LNCaP clone FGC (cell line): ENCODE measurements at regions not wholly inside any gene's neighbourhood (a gene's known extent, or its start where the extent isn't known, plus 50 kb on each side); places are given as distances from the start of the nearest gene placed in this dataset.

Experiments
- DNase-seq: peaks from one replicate; pipeline ENCODE4 v3.0.0-alpha.2; 2011; ENCODE audit warnings: low read depth
- H3K4me3 ChIP-seq: 2 replicates; pipeline ENCODE4 v1.5.1; 2011; ENCODE audit warnings: mild to moderate bottlenecking, low read depth, low read length, control low read depth
- CTCF ChIP-seq: IDR thresholded peaks from 2 replicates; pipeline ENCODE4 v1.5.1; 2012; ENCODE audit warnings: mild to moderate bottlenecking; ENCODE audit not compliant: control insufficient read depth, insufficient read depth; ENCODE audit errors: extremely low read depth

- no peak overlapping the region for H3K4me3 ChIP-seq
These were observed 104.7 kb upstream of the E2F8 start for GRCh38 chr11:19345519-19345847.

GRCh38 chr11:19344661-19345518 lies 104.1 kb upstream of the E2F8 start:
- peak; percentile 61 for DNase-seq
- no peak overlapping the region for H3K4me3 ChIP-seq
- TF ChIP-seq CTCF = no peak

More at GRCh38 chr11:19345519-19345847, 104.7 kb upstream of the E2F8 start:
- TF ChIP-seq CTCF = no peak
- no peak for DNase-seq

GRCh38 chr11:19342036-19342435 lies 101.3 kb upstream of the E2F8 start:
- H3K4me3 ChIP-seq = no peak overlapping the region
- DNase-seq = no peak
- no peak for TF ChIP-seq CTCF

- no peak for DNase-seq
- no peak for TF ChIP-seq CTCF
- no peak overlapping the region for H3K4me3 ChIP-seq
These were observed 97.6 kb upstream of the E2F8 start for GRCh38 chr11:19338375-19338774.

- TF ChIP-seq CTCF = no peak
- no peak for DNase-seq
- H3K4me3 ChIP-seq = no peak overlapping the region
These were observed 97.0 kb upstream of the E2F8 start for GRCh38 chr11:19337779-19338178.

- no peak for TF ChIP-seq CTCF
- no peak overlapping the region for H3K4me3 ChIP-seq
- no peak for DNase-seq
These were observed 95.6 kb upstream of the E2F8 start for GRCh38 chr11:19336331-19336730.

- TF ChIP-seq CTCF = no peak
- no peak for DNase-seq
- H3K4me3 ChIP-seq = no peak overlapping the region
These were observed 91.7 kb upstream of the E2F8 start for GRCh38 chr11:19332476-19332875.
